ENCODE measurements at regions not wholly inside any gene's neighbourhood (a gene's known extent, or its start where the extent isn't known, plus 50 kb on each side); places are given as distances from the start of the nearest gene placed in this dataset.
"Not testable (repeated sequence)": the region's sequence is repeated elsewhere in the genome, so short reads cannot be mapped to it uniquely, and the experiment has no call there.

GRCh38 chr20:48502758-48503157 is 325.0 kb downstream of the PREX1 start:
- H3K4me3 ChIP-seq (replicated peaks in 1 of 3; ENCODE audit: low read depth in 2 of 3, low read length in 3 of 3), result no peak overlapping the region
- H3K9ac ChIP-seq (ENCODE audit: insufficient read depth, low read length, poor library complexity, severe bottlenecking), result no peak overlapping the region
- H3K27me3 ChIP-seq (ENCODE audit: control insufficient read depth in 2 of 2, insufficient read depth in 2 of 2, low read length in 2 of 2), result no peaks in the 10 kb centered on the region
- no peaks in the 10 kb centered on the region for H3K79me2 ChIP-seq (ENCODE audit: insufficient read depth, low read length)
- no peak for TF ChIP-seq CTCF (IDR thresholded peaks at IDR 0.05)
- WGBS (ENCODE audit: insufficient coverage), result 96% methylated on average over 9 of the region's 9 CpGs
- no peak overlapping the region for H2AFZ ChIP-seq (ENCODE audit: insufficient read depth, low read depth, low read length, poor library complexity, severe bottlenecking)
- no peaks in the 10 kb centered on the region for H3K36me3 Mint-ChIP-seq
- no peaks in the 10 kb centered on the region for H3K4me1 Mint-ChIP-seq
- H3K9me3 ChIP-seq (replicated peaks in 1 of 2; ENCODE audit: control insufficient read depth in 1 of 2, insufficient read depth in 1 of 2, low read length in 2 of 2), result no peaks in the 10 kb centered on the region
- H3K27ac ChIP-seq (ENCODE audit: low read depth in 1 of 2, low read length in 2 of 2), result no peak overlapping the region
- no peaks in the 10 kb centered on the region for H3K36me3 ChIP-seq (replicated peaks in 1 of 2; ENCODE audit: control insufficient read depth in 1 of 2, insufficient read depth in 2 of 2, low read length in 2 of 2)
- no peak overlapping the region for H3K27ac Mint-ChIP-seq
- no peaks in the 10 kb centered on the region for H3K4me1 ChIP-seq (ENCODE audit: control insufficient read depth in 1 of 2, insufficient read depth in 2 of 2, low read length in 2 of 2)
- peaks cover 0 to 3% (median 2%) of the 10 kb centered on the region in 7 donors for H3K9me3 Mint-ChIP-seq
- intact Hi-C loops (cut with micrococcal nuclease), result no loop called here
- no peaks in the 10 kb centered on the region for H4K20me1 ChIP-seq (ENCODE audit: insufficient read depth, low read length)
- H3K27me3 Mint-ChIP-seq (ENCODE audit: low read depth in 3 of 3), result peaks cover 4 to 7% (median 6%) of the 10 kb centered on the region in 3 donors
- DNase-seq, result no peak
- no peak overlapping the region for H3K4me3 Mint-ChIP-seq
- no peak overlapping the region for H3K4me2 ChIP-seq (replicated peaks; ENCODE audit: extremely low read depth, low read length, poor library complexity, severe bottlenecking)

GRCh38 chr20:48502016-48502415 is 325.8 kb downstream of the PREX1 start:
- no peak overlapping the region for H2AFZ ChIP-seq (ENCODE audit: insufficient read depth, low read depth, low read length, poor library complexity, severe bottlenecking)
- H3K27me3 ChIP-seq (ENCODE audit: control insufficient read depth in 2 of 2, insufficient read depth in 2 of 2, low read length in 2 of 2), result no peaks in the 10 kb centered on the region
- no peaks in the 10 kb centered on the region for H4K20me1 ChIP-seq (ENCODE audit: insufficient read depth, low read length)
- H3K4me2 ChIP-seq (replicated peaks; ENCODE audit: extremely low read depth, low read length, poor library complexity, severe bottlenecking), result no peak overlapping the region
- no peaks in the 10 kb centered on the region for H3K36me3 ChIP-seq (replicated peaks in 1 of 2; ENCODE audit: control insufficient read depth in 1 of 2, insufficient read depth in 2 of 2, low read length in 2 of 2)
- intact Hi-C loops (cut with micrococcal nuclease), result no loop called here
- Mint-ChIP-seq H3K4me1 (no peaks in the 10 kb centered on the region), H3K27ac (no peak overlapping the region), H3K36me3 (no peaks in the 10 kb centered on the region), H3K4me3 (no peak overlapping the region), H3K27me3 (ENCODE audit: low read depth in 3 of 3) (peaks cover 4 to 8% (median 6%) of the 10 kb centered on the region in 3 donors), H3K9me3 (peaks cover 0 to 2% (median 1%) of the 10 kb centered on the region in 7 donors)
- TF ChIP-seq CTCF (IDR thresholded peaks at IDR 0.05), result no peak
- H3K4me1 ChIP-seq (ENCODE audit: control insufficient read depth in 1 of 2, insufficient read depth in 2 of 2, low read length in 2 of 2), result no peaks in the 10 kb centered on the region
- no peak for DNase-seq
- no peaks in the 10 kb centered on the region for H3K79me2 ChIP-seq (ENCODE audit: insufficient read depth, low read length)
- H3K4me3 ChIP-seq (replicated peaks in 1 of 3; ENCODE audit: low read depth in 2 of 3, low read length in 3 of 3), result no peak overlapping the region
- no peak overlapping the region for H3K9ac ChIP-seq (ENCODE audit: insufficient read depth, low read length, poor library complexity, severe bottlenecking)
- H3K9me3 ChIP-seq (replicated peaks in 1 of 2; ENCODE audit: control insufficient read depth in 1 of 2, insufficient read depth in 1 of 2, low read length in 2 of 2), result no peaks in the 10 kb centered on the region
- no peak overlapping the region for H3K27ac ChIP-seq (ENCODE audit: low read depth in 1 of 2, low read length in 2 of 2)
- WGBS (ENCODE audit: insufficient coverage), result 87% methylated on average over 9 of the region's 9 CpGs

- H3K4me1 ChIP-seq (ENCODE audit: control insufficient read depth in 1 of 2, insufficient read depth in 2 of 2, low read length in 2 of 2); H3K27ac ChIP-seq (ENCODE audit: low read depth in 1 of 2, low read length in 2 of 2); H3K4me1 Mint-ChIP-seq; intact Hi-C loops (cut with micrococcal nuclease); H3K4me3 Mint-ChIP-seq; H3K9ac ChIP-seq (ENCODE audit: insufficient read depth, low read length, poor library complexity, severe bottlenecking); H3K27me3 ChIP-seq (ENCODE audit: control insufficient read depth in 2 of 2, insufficient read depth in 2 of 2, low read length in 2 of 2); H3K9me3 ChIP-seq (replicated peaks in 1 of 2; ENCODE audit: control insufficient read depth in 1 of 2, insufficient read depth in 1 of 2, low read length in 2 of 2); H3K27me3 Mint-ChIP-seq (ENCODE audit: low read depth in 3 of 3); H4K20me1 ChIP-seq (ENCODE audit: insufficient read depth, low read length); H3K36me3 Mint-ChIP-seq; H3K27ac Mint-ChIP-seq; H3K36me3 ChIP-seq (replicated peaks in 1 of 2; ENCODE audit: control insufficient read depth in 1 of 2, insufficient read depth in 2 of 2, low read length in 2 of 2); H3K79me2 ChIP-seq (ENCODE audit: insufficient read depth, low read length); H3K4me3 ChIP-seq (replicated peaks in 1 of 3; ENCODE audit: low read depth in 2 of 3, low read length in 3 of 3); DNase-seq; H3K9me3 Mint-ChIP-seq; H3K4me2 ChIP-seq (replicated peaks; ENCODE audit: extremely low read depth, low read length, poor library complexity, severe bottlenecking); H2AFZ ChIP-seq (ENCODE audit: insufficient read depth, low read depth, low read length, poor library complexity, severe bottlenecking): not testable (repeated sequence)
- 77% methylated on average over 6 of the region's 9 CpGs for WGBS (ENCODE audit: insufficient coverage)
These were observed 326.9 kb downstream of the PREX1 start for GRCh38 chr20:48500900-48501299.

GRCh38 chr20:48498939-48499338 is 328.9 kb downstream of the PREX1 start:
- H3K79me2 ChIP-seq (ENCODE audit: insufficient read depth, low read length); H3K9me3 Mint-ChIP-seq; intact Hi-C loops (cut with micrococcal nuclease); H3K4me3 ChIP-seq (replicated peaks in 1 of 3; ENCODE audit: low read depth in 2 of 3, low read length in 3 of 3); H3K4me3 Mint-ChIP-seq; H3K4me1 ChIP-seq (ENCODE audit: control insufficient read depth in 1 of 2, insufficient read depth in 2 of 2, low read length in 2 of 2); H3K9me3 ChIP-seq (replicated peaks in 1 of 2; ENCODE audit: control insufficient read depth in 1 of 2, insufficient read depth in 1 of 2, low read length in 2 of 2); H3K4me1 Mint-ChIP-seq; H3K27me3 Mint-ChIP-seq (ENCODE audit: low read depth in 3 of 3); H3K4me2 ChIP-seq (replicated peaks; ENCODE audit: extremely low read depth, low read length, poor library complexity, severe bottlenecking); H3K36me3 ChIP-seq (replicated peaks in 1 of 2; ENCODE audit: control insufficient read depth in 1 of 2, insufficient read depth in 2 of 2, low read length in 2 of 2); H3K36me3 Mint-ChIP-seq; H3K27ac Mint-ChIP-seq; H3K27me3 ChIP-seq (ENCODE audit: control insufficient read depth in 2 of 2, insufficient read depth in 2 of 2, low read length in 2 of 2); H3K9ac ChIP-seq (ENCODE audit: insufficient read depth, low read length, poor library complexity, severe bottlenecking); H2AFZ ChIP-seq (ENCODE audit: insufficient read depth, low read depth, low read length, poor library complexity, severe bottlenecking); DNase-seq; H3K27ac ChIP-seq (ENCODE audit: low read depth in 1 of 2, low read length in 2 of 2); H4K20me1 ChIP-seq (ENCODE audit: insufficient read depth, low read length): not testable (repeated sequence)
- 100% methylated on average over 2 of the region's 4 CpGs for WGBS (ENCODE audit: insufficient coverage)

Measured in CD14-positive monocyte (primary cell).